Panc1 (cell line): ENCODE measurements at regions not wholly inside any gene's neighbourhood (a gene's known extent, or its start where the extent isn't known, plus 50 kb on each side); places are given as distances from the start of the nearest gene placed in this dataset.

Experiments
- CTCF ChIP-seq: fragments of 450-650 bp; IDR thresholded peaks from 2 replicates; pipeline ENCODE4 v1.5.1; 2017; ENCODE audit warnings: mild to moderate bottlenecking
- POLR2AphosphoS5 ChIP-seq: IDR thresholded peaks from 2 replicates; pipeline ENCODE4 v1.6.1; 2012; ENCODE audit warnings: mild to moderate bottlenecking, low read depth, low read length, moderate library complexity
- REST ChIP-seq, 2 experiments: IDR thresholded peaks; 2 replicates each; pipeline ENCODE4 v1.6.1; 2011 to 2012; ENCODE audit warnings: low read depth in 2 of 2, control low read depth in 1 of 2, low read length in 1 of 2, mild to moderate bottlenecking in 1 of 2, moderate library complexity in 1 of 2; ENCODE audit not compliant: insufficient read depth in 1 of 2
- SIN3A ChIP-seq: IDR thresholded peaks from 2 replicates; pipeline ENCODE4 v1.6.1; 2012; ENCODE audit warnings: low read depth, mild to moderate bottlenecking, low read length, moderate library complexity, borderline replicate concordance; ENCODE audit not compliant: insufficient read depth
- TCF7L2 ChIP-seq: IDR thresholded peaks from 2 replicates; pipeline ENCODE4 v1.6.1; 2011; ENCODE audit warnings: mild to moderate bottlenecking, low read depth, low read length, inconsistent platforms

- TF ChIP-seq CTCF (no peak), POLR2AphosphoS5 (no peak), REST (IDR thresholded peaks at IDR 0.05; ENCODE audit: insufficient read depth in 1 of 2, low read depth in 2 of 2, low read length in 1 of 2) (no peak), SIN3A (no peak), TCF7L2 (no peak)
Observed at GRCh38 chr6:100232781-100233573, 231.7 kb downstream of the SIM1 start.
